ENCODE measurements at regions not wholly inside any gene's neighbourhood (a gene's known extent, or its start where the extent isn't known, plus 50 kb on each side); places are given as distances from the start of the nearest gene placed in this dataset.

GRCh38 chr3:99365979-99366378 lies 272.4 kb upstream of the COL8A1 start:
- Histone ChIP-seq H2AFZ (ENCODE audit: low read depth, low read length) (no peak overlapping the region), H3K36me3 (ENCODE audit: insufficient read depth, low read length) (no peaks in the 10 kb centered on the region), H3K9me3 (ENCODE audit: insufficient read depth, low read depth, low read length) (no peaks in the 10 kb centered on the region), H3K4me1 (ENCODE audit: insufficient read depth, low read length) (no peaks in the 10 kb centered on the region), H3K4me3 (ENCODE audit: insufficient read depth, low read depth, low read length) (no peak overlapping the region), H3K9ac (ENCODE audit: low read length) (no peak overlapping the region), H3K4me2 (ENCODE audit: low read length) (peak overlapping the region; percentile 24), H3K27ac (ENCODE audit: low read depth, low read length) (no peak overlapping the region), H4K20me1 (ENCODE audit: insufficient read depth, low read length) (no peaks in the 10 kb centered on the region), H3K79me2 (ENCODE audit: insufficient read depth, low read length) (no peaks in the 10 kb centered on the region), H3K27me3 (ENCODE audit: insufficient read depth, low read length) (no peaks in the 10 kb centered on the region)
- Mint-ChIP-seq H3K27me3 (ENCODE audit: low read depth, unreplicated experiment) (no peaks in the 10 kb centered on the region), H3K36me3 (ENCODE audit: low read depth, unreplicated experiment) (no peaks in the 10 kb centered on the region), H3K27ac (ENCODE audit: unreplicated experiment) (no peak overlapping the region), H3K4me3 (ENCODE audit: unreplicated experiment) (no peak overlapping the region), H3K4me1 (ENCODE audit: low read depth, unreplicated experiment) (peaks cover 7% of the 10 kb centered on the region), H3K9me3 (ENCODE audit: unreplicated experiment) (peaks cover 3% of the 10 kb centered on the region)
- no peak for FAIRE-seq
- TF ChIP-seq CTCF (IDR thresholded peaks at IDR 0.05; ENCODE audit: insufficient read depth, low read depth, low read length) (no peak), EZH2 (IDR thresholded peaks at IDR 0.05; ENCODE audit: insufficient read depth, low read length) (no peak)
- peak; percentile 35 for DNase-seq (ENCODE audit: low read depth)

GRCh38 chr3:99365396-99365795 lies 273.0 kb upstream of the COL8A1 start:
- no peak overlapping the region for H3K27ac ChIP-seq (ENCODE audit: low read depth, low read length)
- TF ChIP-seq CTCF (IDR thresholded peaks at IDR 0.05; ENCODE audit: insufficient read depth, low read depth, low read length) (no peak), EZH2 (IDR thresholded peaks at IDR 0.05; ENCODE audit: insufficient read depth, low read length) (no peak)

GRCh38 chr3:99357131-99357530 lies 281.3 kb upstream of the COL8A1 start:
- Histone ChIP-seq H3K4me1 (ENCODE audit: insufficient read depth, low read length) (no peaks in the 10 kb centered on the region), H3K79me2 (ENCODE audit: insufficient read depth, low read length) (no peaks in the 10 kb centered on the region), H4K20me1 (ENCODE audit: insufficient read depth, low read length) (no peaks in the 10 kb centered on the region), H3K36me3 (ENCODE audit: insufficient read depth, low read length) (no peaks in the 10 kb centered on the region), H3K27ac (ENCODE audit: low read depth, low read length) (no peak overlapping the region), H3K27me3 (ENCODE audit: insufficient read depth, low read length) (no peaks in the 10 kb centered on the region), H3K4me2 (ENCODE audit: low read length) (no peak overlapping the region), H3K4me3 (ENCODE audit: insufficient read depth, low read depth, low read length) (no peak overlapping the region), H2AFZ (ENCODE audit: low read depth, low read length) (no peak overlapping the region), H3K9ac (ENCODE audit: low read length) (no peak overlapping the region), H3K9me3 (ENCODE audit: insufficient read depth, low read depth, low read length) (no peaks in the 10 kb centered on the region)
- DNase-seq (ENCODE audit: low read depth) (no peak), FAIRE-seq (peak; percentile 45)
- TF ChIP-seq EZH2 (IDR thresholded peaks at IDR 0.05; ENCODE audit: insufficient read depth, low read length), result no peak
- TF ChIP-seq CTCF (IDR thresholded peaks at IDR 0.05; ENCODE audit: insufficient read depth, low read depth, low read length), result no peak
- peak overlapping the region; percentile 26 for H3K27ac Mint-ChIP-seq (ENCODE audit: unreplicated experiment)
- peaks cover 7% of the 10 kb centered on the region for H3K4me1 Mint-ChIP-seq (ENCODE audit: low read depth, unreplicated experiment)
- no peaks in the 10 kb centered on the region for H3K27me3 Mint-ChIP-seq (ENCODE audit: low read depth, unreplicated experiment)
- H3K9me3 Mint-ChIP-seq (ENCODE audit: unreplicated experiment), result peaks cover 6% of the 10 kb centered on the region
- no peak overlapping the region for H3K4me3 Mint-ChIP-seq (ENCODE audit: unreplicated experiment)
- H3K36me3 Mint-ChIP-seq (ENCODE audit: low read depth, unreplicated experiment), result no peaks in the 10 kb centered on the region

More at GRCh38 chr3:99365396-99365795, 273.0 kb upstream of the COL8A1 start:
- Histone ChIP-seq H3K9me3 (ENCODE audit: insufficient read depth, low read depth, low read length) (no peaks in the 10 kb centered on the region), H3K4me2 (ENCODE audit: low read length) (no peak overlapping the region), H3K9ac (ENCODE audit: low read length) (no peak overlapping the region), H4K20me1 (ENCODE audit: insufficient read depth, low read length) (no peaks in the 10 kb centered on the region), H2AFZ (ENCODE audit: low read depth, low read length) (no peak overlapping the region), H3K4me1 (ENCODE audit: insufficient read depth, low read length) (no peaks in the 10 kb centered on the region), H3K36me3 (ENCODE audit: insufficient read depth, low read length) (no peaks in the 10 kb centered on the region), H3K4me3 (ENCODE audit: insufficient read depth, low read depth, low read length) (no peak overlapping the region), H3K27me3 (ENCODE audit: insufficient read depth, low read length) (no peaks in the 10 kb centered on the region), H3K79me2 (ENCODE audit: insufficient read depth, low read length) (no peaks in the 10 kb centered on the region)
- Mint-ChIP-seq H3K27ac (ENCODE audit: unreplicated experiment) (no peak overlapping the region), H3K9me3 (ENCODE audit: unreplicated experiment) (peaks cover 3% of the 10 kb centered on the region), H3K4me3 (ENCODE audit: unreplicated experiment) (no peak overlapping the region), H3K4me1 (ENCODE audit: low read depth, unreplicated experiment) (peaks cover 7% of the 10 kb centered on the region), H3K27me3 (ENCODE audit: low read depth, unreplicated experiment) (no peaks in the 10 kb centered on the region), H3K36me3 (ENCODE audit: low read depth, unreplicated experiment) (no peaks in the 10 kb centered on the region)
- no peak for FAIRE-seq
- DNase-seq (ENCODE audit: low read depth), result no peak
